ENCODE measurements at regions not wholly inside any gene's neighbourhood (a gene's known extent, or its start where the extent isn't known, plus 50 kb on each side); places are given as distances from the start of the nearest gene placed in this dataset.

DNA sequence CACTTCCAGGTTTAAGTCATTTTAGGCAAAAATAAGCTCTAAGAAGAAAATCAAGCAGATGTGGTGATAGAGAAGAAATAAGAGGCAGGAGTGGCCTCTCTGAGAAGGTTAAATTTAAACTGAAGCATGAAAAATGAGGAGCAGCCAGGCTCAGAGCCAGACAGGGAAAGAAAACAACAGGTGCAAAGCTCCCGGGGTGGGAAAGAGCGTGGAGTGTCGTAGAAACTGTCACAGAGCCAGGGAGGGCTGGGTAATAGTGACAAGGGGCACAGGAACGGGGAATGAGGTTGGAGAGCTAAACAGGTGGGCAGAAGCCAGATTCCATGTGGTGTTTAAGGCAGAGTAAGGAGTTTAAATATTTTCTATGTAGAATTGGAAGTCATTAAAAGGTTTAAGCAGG, 132.1 kb upstream of the BLID start:
- FAIRE-seq (no peak), DNase-seq (ENCODE audit: low read depth in 1 of 2, low spot score in 2 of 2) (no peak)
- Histone ChIP-seq H3K79me1 (ENCODE audit: low read depth, low read length) (no peaks in the 10 kb centered on the region), H4K8ac (ENCODE audit: extremely low read depth, insufficient read depth, low read length) (no peak overlapping the region), H3K9ac (replicated peaks in 1 of 4; ENCODE audit: extremely low read depth in 1 of 4, low read depth in 3 of 4, low read length in 3 of 4) (no peak overlapping the region), H3K27ac (ENCODE audit: low read depth, low read length) (no peak overlapping the region), H4K20me1 (replicated peaks in 1 of 2; ENCODE audit: control insufficient read depth in 1 of 2, insufficient read depth in 2 of 2, low read length in 2 of 2) (no peaks in the 10 kb centered on the region), H3K23ac (ENCODE audit: insufficient read length) (no peak overlapping the region), H4K91ac (replicated peaks; ENCODE audit: insufficient read length, low read length) (no peak overlapping the region), H2BK12ac (ENCODE audit: low read depth, low read length) (no peak overlapping the region), H3K18ac (ENCODE audit: extremely low read depth, low read length) (no peak overlapping the region), H3K23me2 (ENCODE audit: low read depth, low read length) (no peaks in the 10 kb centered on the region), H3K4me3 (ENCODE audit: extremely low read depth in 1 of 4, insufficient read depth in 2 of 4, low read depth in 3 of 4, low read length in 4 of 4) (no peak overlapping the region), H3K27me3 (replicated peaks in 1 of 4; ENCODE audit: control insufficient read depth in 3 of 4, extremely low read depth in 1 of 4, insufficient read depth in 3 of 4, low read length in 3 of 4) (no peaks in the 10 kb centered on the region), H3K4ac (replicated peaks; ENCODE audit: insufficient read length, low read depth, low read length) (no peak overlapping the region), H3K36me3 (ENCODE audit: control insufficient read depth in 2 of 4, insufficient read depth in 4 of 4, low read length in 3 of 4) (no peaks in the 10 kb centered on the region), H3K14ac (ENCODE audit: insufficient read length) (no peak overlapping the region), H4K5ac (ENCODE audit: insufficient read length, low read depth, low read length) (no peak overlapping the region), H3K4me1 (replicated peaks in 1 of 4; ENCODE audit: control insufficient read depth in 3 of 4, insufficient read depth in 4 of 4, low read length in 3 of 4) (no peaks in the 10 kb centered on the region), H3K56ac (replicated peaks; ENCODE audit: insufficient read length, low read depth, low read length) (no peak overlapping the region), H3K4me2 (ENCODE audit: insufficient read depth in 1 of 2, low read depth in 2 of 2, low read length in 2 of 2) (no peak overlapping the region), H2BK120ac (replicated peaks; ENCODE audit: low read depth, low read length) (no peak overlapping the region), H3K79me2 (ENCODE audit: control insufficient read depth in 1 of 2, insufficient read depth in 2 of 2, low read length in 2 of 2) (no peaks in the 10 kb centered on the region), H2AK5ac (ENCODE audit: low read depth, low read length) (no peak overlapping the region), H3K9me3 (ENCODE audit: insufficient read depth in 2 of 2, low read depth in 1 of 2, low read length in 1 of 2) (no peaks in the 10 kb centered on the region), H2AFZ (ENCODE audit: low read length) (no peak overlapping the region), H2BK5ac (ENCODE audit: low read depth, low read length) (no peak overlapping the region), H2BK20ac (ENCODE audit: low read length) (no peak overlapping the region), H2BK15ac (ENCODE audit: low read length) (no peak overlapping the region)
- 89% methylated on average over 4 of the region's 4 CpGs; no CpG with 5 or more reads in 1 of the 2 experiments for WGBS, 2 experiments (ENCODE audit: extremely low coverage in 1 of 2, insufficient coverage in 1 of 2, insufficient read length in 1 of 2, insufficient replicate concordance in 2 of 2, low coverage in 1 of 2, low lambda C conversion rate in 2 of 2, missing lambda C conversion rate in 1 of 2)
- ChIA-PET POLR2A (ENCODE audit: partially characterized antibody) (no interaction called here), CTCF (ENCODE audit: partially characterized antibody) (interaction anchor here (0.6 to 1.4 kb wide), 5 partner anchors 9 to 53 kb away, joined by 3 to 4 read pairs (median 3); no protein-coding TSS in a partner anchor)
- TF ChIP-seq GTF2F1 (IDR thresholded peaks at IDR 0.05; ENCODE audit: borderline replicate concordance, low read depth, low read length) (no peak), NRF1 (IDR thresholded peaks at IDR 0.05; ENCODE audit: low read depth, low read length) (no peak), SP1 (IDR thresholded peaks at IDR 0.05; ENCODE audit: low read depth, low read length) (no peak), PHF8 (conservative IDR thresholded peaks at IDR 0.05; ENCODE audit: low read depth, low read length) (no peak), SAP30 (IDR thresholded peaks at IDR 0.05; ENCODE audit: insufficient read depth, insufficient replicate concordance, low read length) (no peak), TCF12 (IDR thresholded peaks at IDR 0.05; ENCODE audit: low read depth, low read length) (no peak), FOSL1 (IDR thresholded peaks at IDR 0.05; ENCODE audit: insufficient read depth, low read depth, low read length) (no peak), BACH1 (IDR thresholded peaks at IDR 0.05; ENCODE audit: low read length) (no peak), KDM4A (IDR thresholded peaks at IDR 0.05; ENCODE audit: low read depth, low read length, severe bottlenecking) (no peak), ASH2L (IDR thresholded peaks at IDR 0.05; ENCODE audit: low read length) (no peak), RXRA (IDR thresholded peaks at IDR 0.05; ENCODE audit: insufficient read depth, low read depth, low read length) (no peak), SIN3A (conservative IDR thresholded peaks at IDR 0.05 in 1 of 2, IDR thresholded peaks at IDR 0.05 in 1 of 2; ENCODE audit: low read depth in 1 of 2, low read length in 2 of 2) (no peak), HDAC2 (IDR thresholded peaks at IDR 0.05; ENCODE audit: borderline replicate concordance in 1 of 2, low read depth in 2 of 2, low read length in 2 of 2) (no peak), NANOG (IDR thresholded peaks at IDR 0.05; ENCODE audit: insufficient read depth, low read depth, low read length, poor library complexity, severe bottlenecking) (no peak), JUND (IDR thresholded peaks at IDR 0.05; ENCODE audit: low read length) (no peak)

Data from H1 (cell line).